ENCODE measurements at regions not wholly inside any gene's neighbourhood (a gene's known extent, or its start where the extent isn't known, plus 50 kb on each side); places are given as distances from the start of the nearest gene placed in this dataset.

- DNase-seq (ENCODE audit: low spot score) = no peak
Measured at GRCh38 chr10:128624656-128625530, 498.7 kb upstream of the MKI67 start.

- no peak for DNase-seq (ENCODE audit: low spot score)
Measured at GRCh38 chr10:128625926-128626325, 499.7 kb upstream of the MKI67 start.

- no peak for DNase-seq (ENCODE audit: low spot score)
Measured at GRCh38 chr10:128626397-128627000, 500.3 kb upstream of the MKI67 start.

- DNase-seq (ENCODE audit: low spot score) = no peak
Measured at GRCh38 chr10:128627811-128628210, 501.6 kb upstream of the MKI67 start.

- DNase-seq (ENCODE audit: low spot score) = no peak
Measured at GRCh38 chr10:128628252-128628651, 502.0 kb upstream of the MKI67 start.

- DNase-seq (ENCODE audit: low spot score) = no peak
Measured at GRCh38 chr10:128629111-128630096, 503.2 kb upstream of the MKI67 start.

- no peak for DNase-seq (ENCODE audit: low spot score)
Measured at GRCh38 chr10:128630787-128631252, 504.6 kb upstream of the MKI67 start.

GRCh38 chr10:128631801-128632241, 505.6 kb upstream of the MKI67 start:
- DNase-seq (ENCODE audit: low spot score) = peak; percentile 22

- DNase-seq (ENCODE audit: low spot score) = no peak
Measured at GRCh38 chr10:128632694-128633093, 506.5 kb upstream of the MKI67 start.

- DNase-seq (ENCODE audit: low spot score) = peak; percentile 13
Measured at GRCh38 chr10:128633864-128634540, 507.8 kb upstream of the MKI67 start.

GRCh38 chr10:128642023-128642422, 515.8 kb upstream of the MKI67 start:
- DNase-seq (ENCODE audit: low spot score) = no peak

- no peak for DNase-seq (ENCODE audit: low spot score)
Measured at GRCh38 chr10:128642502-128642901, 516.3 kb upstream of the MKI67 start.

GRCh38 chr10:128643658-128644057, 517.4 kb upstream of the MKI67 start:
- no peak for DNase-seq (ENCODE audit: low spot score)

GRCh38 chr10:128645486-128645885, 519.3 kb upstream of the MKI67 start:
- no peak for DNase-seq (ENCODE audit: low spot score)

GRCh38 chr10:128646956-128647355, 520.7 kb upstream of the MKI67 start:
- no peak for DNase-seq (ENCODE audit: low spot score)

GRCh38 chr10:128657548-128657947, 531.3 kb upstream of the MKI67 start:
- DNase-seq (ENCODE audit: low spot score) = no peak

GRCh38 chr10:128660726-128661125, 534.5 kb upstream of the MKI67 start:
- DNase-seq (ENCODE audit: low spot score) = no peak

- no peak for DNase-seq (ENCODE audit: low spot score)
Measured at GRCh38 chr10:128661404-128662197, 535.4 kb upstream of the MKI67 start.

- DNase-seq (ENCODE audit: low spot score) = no peak
Measured at GRCh38 chr10:128662520-128662919, 536.3 kb upstream of the MKI67 start.

GRCh38 chr10:128664729-128665128, 538.5 kb upstream of the MKI67 start:
- no peak for DNase-seq (ENCODE audit: low spot score)

- DNase-seq (ENCODE audit: low spot score) = no peak
Measured at GRCh38 chr10:128675405-128675804, 549.2 kb upstream of the MKI67 start.

Measured in cerebellar cortex (tissue), 1 donor.